ENCODE measurements at regions not wholly inside any gene's neighbourhood (a gene's known extent, or its start where the extent isn't known, plus 50 kb on each side); places are given as distances from the start of the nearest gene placed in this dataset.

- Histone ChIP-seq H3K4me1 (peaks cover 0 to 5% (median 0%) of the 10 kb centered on the region in 10 experiments; a peak in 1 of 20 replicates), H3K4me3 (no peak overlapping the region), H4K20me1 (no peaks in the 10 kb centered on the region), H3K27ac (0 out of 22 replicates have a peak overlapping the region, but pooled peaks of 1 of the 11 experiments have one; percentile 33), H3K27me3 (no peaks in the 10 kb centered on the region), H3K4me2 (0 out of 22 replicates have a peak overlapping the region, but pooled peaks of 1 of the 11 experiments have one; percentile 12), H3K9ac (no peak overlapping the region), H3K36me3 (no peaks in the 10 kb centered on the region), H3K9me3 (replicated peaks in 1 of 11) (no peaks in the 10 kb centered on the region)
- peak in 3 of 11 experiments; percentile 5 to 30 (median 29); a peak in 1 of 22 replicates for TF ChIP-seq Cebpa-rat (IDR thresholded peaks at IDR 0.05)
Measured at GRCh38 chr14:87133073-87133801, 859.7 kb downstream of the GALC start.

- H3K4me2 ChIP-seq = no peak overlapping the region
- TF ChIP-seq Cebpa-rat (IDR thresholded peaks at IDR 0.05) = no peak
- no peak overlapping the region for H3K27ac ChIP-seq
- no peaks in the 10 kb centered on the region for H3K36me3 ChIP-seq
- H3K4me3 ChIP-seq = no peak overlapping the region
- H4K20me1 ChIP-seq = no peaks in the 10 kb centered on the region
- peaks cover 0 to 5% (median 0%) of the 10 kb centered on the region in 10 experiments; a peak in 1 of 20 replicates for H3K4me1 ChIP-seq
- H3K9ac ChIP-seq = no peak overlapping the region
- H3K9me3 ChIP-seq (replicated peaks in 1 of 11) = no peaks in the 10 kb centered on the region
- no peaks in the 10 kb centered on the region for H3K27me3 ChIP-seq
Measured at GRCh38 chr14:87131879-87132278, 861.1 kb downstream of the GALC start.

GRCh38 chr14:87122166-87122565 is 870.8 kb downstream of the GALC start:
- TF ChIP-seq Cebpa-rat (IDR thresholded peaks at IDR 0.05) = no peak
- Histone ChIP-seq H3K27me3 (no peaks in the 10 kb centered on the region), H3K36me3 (no peaks in the 10 kb centered on the region), H3K9me3 (replicated peaks in 1 of 11) (no peaks in the 10 kb centered on the region), H3K4me2 (no peak overlapping the region), H3K4me3 (no peak overlapping the region), H4K20me1 (no peaks in the 10 kb centered on the region), H3K9ac (no peak overlapping the region), H3K4me1 (no peaks in the 10 kb centered on the region), H3K27ac (no peak overlapping the region)

GRCh38 chr14:87121716-87122115 is 871.3 kb downstream of the GALC start:
- Histone ChIP-seq H3K4me1 (no peaks in the 10 kb centered on the region), H3K27ac (no peak overlapping the region), H4K20me1 (no peaks in the 10 kb centered on the region), H3K4me2 (no peak overlapping the region), H3K36me3 (no peaks in the 10 kb centered on the region), H3K27me3 (no peaks in the 10 kb centered on the region), H3K9me3 (replicated peaks in 1 of 11) (no peaks in the 10 kb centered on the region), H3K4me3 (no peak overlapping the region), H3K9ac (no peak overlapping the region)
- no peak for TF ChIP-seq Cebpa-rat (IDR thresholded peaks at IDR 0.05)

GRCh38 chr14:87115234-87115633 is 877.7 kb downstream of the GALC start:
- Histone ChIP-seq H3K9me3 (replicated peaks in 1 of 11) (no peaks in the 10 kb centered on the region), H3K9ac (no peak overlapping the region), H3K4me1 (no peaks in the 10 kb centered on the region), H4K20me1 (no peaks in the 10 kb centered on the region), H3K36me3 (no peaks in the 10 kb centered on the region), H3K27ac (no peak overlapping the region), H3K27me3 (no peaks in the 10 kb centered on the region), H3K4me3 (no peak overlapping the region), H3K4me2 (no peak overlapping the region)
- no peak for TF ChIP-seq Cebpa-rat (IDR thresholded peaks at IDR 0.05)

GRCh38 chr14:87113286-87113685 is 879.7 kb downstream of the GALC start:
- Histone ChIP-seq H3K27me3 (no peaks in the 10 kb centered on the region), H3K9ac (no peak overlapping the region), H3K4me3 (no peak overlapping the region), H3K4me1 (no peaks in the 10 kb centered on the region), H4K20me1 (no peaks in the 10 kb centered on the region), H3K9me3 (replicated peaks in 1 of 11) (no peaks in the 10 kb centered on the region), H3K36me3 (no peaks in the 10 kb centered on the region), H3K4me2 (no peak overlapping the region), H3K27ac (no peak overlapping the region)
- TF ChIP-seq Cebpa-rat (IDR thresholded peaks at IDR 0.05) = no peak

- Histone ChIP-seq H4K20me1 (no peaks in the 10 kb centered on the region), H3K27ac (no peak overlapping the region), H3K4me2 (no peak overlapping the region), H3K4me3 (no peak overlapping the region), H3K9ac (no peak overlapping the region), H3K4me1 (no peaks in the 10 kb centered on the region), H3K9me3 (replicated peaks in 1 of 11) (no peaks in the 10 kb centered on the region), H3K27me3 (no peaks in the 10 kb centered on the region), H3K36me3 (no peaks in the 10 kb centered on the region)
- no peak for TF ChIP-seq Cebpa-rat (IDR thresholded peaks at IDR 0.05)
Measured at GRCh38 chr14:87111741-87112140, 881.2 kb downstream of the GALC start.

GRCh38 chr14:87111126-87111525 is 881.9 kb downstream of the GALC start:
- Histone ChIP-seq H4K20me1 (no peaks in the 10 kb centered on the region), H3K27me3 (no peaks in the 10 kb centered on the region), H3K9me3 (replicated peaks in 1 of 11) (no peaks in the 10 kb centered on the region), H3K4me2 (no peak overlapping the region), H3K27ac (no peak overlapping the region), H3K36me3 (no peaks in the 10 kb centered on the region), H3K4me1 (no peaks in the 10 kb centered on the region), H3K9ac (no peak overlapping the region), H3K4me3 (no peak overlapping the region)
- no peak for TF ChIP-seq Cebpa-rat (IDR thresholded peaks at IDR 0.05)

- no peak overlapping the region for H3K9ac ChIP-seq
- TF ChIP-seq Cebpa-rat (IDR thresholded peaks at IDR 0.05) = no peak
- H3K4me1 ChIP-seq = no peaks in the 10 kb centered on the region
- H3K4me2 ChIP-seq = no peak overlapping the region
- H4K20me1 ChIP-seq = no peaks in the 10 kb centered on the region
- no peak overlapping the region for H3K4me3 ChIP-seq
- H3K36me3 ChIP-seq = no peaks in the 10 kb centered on the region
- H3K27ac ChIP-seq = no peak overlapping the region
- no peaks in the 10 kb centered on the region for H3K27me3 ChIP-seq
- no peaks in the 10 kb centered on the region for H3K9me3 ChIP-seq (replicated peaks in 1 of 11)
Measured at GRCh38 chr14:87109271-87109670, 883.7 kb downstream of the GALC start.

GRCh38 chr14:87108726-87109125 is 884.3 kb downstream of the GALC start:
- no peaks in the 10 kb centered on the region for H3K9me3 ChIP-seq (replicated peaks in 1 of 11)
- no peaks in the 10 kb centered on the region for H4K20me1 ChIP-seq
- no peak overlapping the region for H3K27ac ChIP-seq
- no peaks in the 10 kb centered on the region for H3K4me1 ChIP-seq
- no peak overlapping the region for H3K9ac ChIP-seq
- TF ChIP-seq Cebpa-rat (IDR thresholded peaks at IDR 0.05) = no peak
- no peak overlapping the region for H3K4me2 ChIP-seq
- H3K27me3 ChIP-seq = no peaks in the 10 kb centered on the region
- H3K36me3 ChIP-seq = no peaks in the 10 kb centered on the region
- no peak overlapping the region for H3K4me3 ChIP-seq
